A549 (cell line): ENCODE measurements at regions not wholly inside any gene's neighbourhood (a gene's known extent, or its start where the extent isn't known, plus 50 kb on each side); places are given as distances from the start of the nearest gene placed in this dataset.

Source experiments
- ATAC-seq, 2 experiments: fragments of 200-7000 bp in 1 of 2; fragments of >200 bp in 1 of 2; cut with Nextera tagmentation in 1 of 2; cut with Tn5 transposase in 1 of 2; 3 replicates each; pipeline versions ENCODE4 v1.8.0 to v1.9.1; 2018 to 2020; ENCODE audit warnings: mild to moderate bottlenecking in 1 of 2, moderate library complexity in 1 of 2
- CTCF ChIA-PET: fragments of 300-600 bp; sonication (Branson Sonifier 250); formaldehyde crosslinking; extraction: SDS; loops from one replicate; lab custom pipeline; 2021; ENCODE audit warnings: antibody characterized with exemption, inconsistent platforms; lab: Yijun Ruan, JAX
- POLR2A ChIA-PET: fragments of 350-600 bp; formaldehyde crosslinking; extraction: SDS; loops from one replicate; lab custom pipeline; 2021; ENCODE audit warnings: antibody characterized with exemption, inconsistent platforms; lab: Yijun Ruan, JAX
- DNase-seq, 2 experiments: peaks; one replicate each; pipeline versions ENCODE4 v3.0.0 to v3.0.0-alpha.2; 2011 to 2016; ENCODE audit warnings: low read depth in 1 of 2, low spot score in 1 of 2
- FAIRE-seq: peaks from 2 replicates; lab custom pipeline; 2011; peaks lifted over from hg19 to GRCh38; lab: Jason Lieb, UNC
- H3K27ac ChIP-seq, 2 experiments: fragments of >200 bp; sonication (Bioruptor Twin); formaldehyde crosslinking; 3 replicates each; pipeline ENCODE4 v1.5.1; 2016 to 2017
- H3K4me1 ChIP-seq: fragments of >200 bp; sonication (Bioruptor Twin); formaldehyde crosslinking; 3 replicates; pipeline ENCODE4 v1.6.1; 2016
- H3K4me2 ChIP-seq: fragments of >200 bp; sonication (Bioruptor Twin); formaldehyde crosslinking; 3 replicates; pipeline ENCODE4 v1.6.1; 2016
- H3K4me3 ChIP-seq: fragments of >200 bp; sonication (Bioruptor Twin); formaldehyde crosslinking; 3 replicates; pipeline ENCODE4 v1.5.1; 2016
- H3K9me3 ChIP-seq: fragments of >200 bp; sonication (Bioruptor Twin); formaldehyde crosslinking; 3 replicates; pipeline ENCODE4 v1.6.1; 2016
- BHLHE40 ChIP-seq: IDR thresholded peaks from 2 replicates; pipeline ENCODE4 v1.6.1; 2012; ENCODE audit warnings: low read depth, low read length, inconsistent platforms
- CBX2 ChIP-seq: fragments of 200-600 bp; sonication (generic); IDR thresholded peaks from 2 replicates; pipeline ENCODE4 v1.6.1; 2016; ENCODE audit warnings: low read depth, mild to moderate bottlenecking, borderline replicate concordance
- CHD2 ChIP-seq: fragments of 150-350 bp; IDR thresholded peaks from 2 replicates; pipeline ENCODE4 v1.6.1; 2014; ENCODE audit warnings: low read length; ENCODE audit not compliant: partially characterized antibody
- CHD4 ChIP-seq: fragments of 200-600 bp; sonication (generic); IDR thresholded peaks from 2 replicates; pipeline ENCODE4 v1.6.1; 2016; ENCODE audit warnings: antibody characterized with exemption, mild to moderate bottlenecking, borderline replicate concordance
- E2F6 ChIP-seq: IDR thresholded peaks from 2 replicates; pipeline ENCODE4 v1.6.1; 2012; ENCODE audit warnings: low read depth, borderline replicate concordance
- EHMT2 ChIP-seq: fragments of 200-600 bp; sonication (generic); IDR thresholded peaks from 2 replicates; pipeline ENCODE4 v1.6.1; 2016; ENCODE audit warnings: antibody characterized with exemption, low read depth, mild to moderate bottlenecking, moderate library complexity
- ELK1 ChIP-seq: fragments of 150-350 bp; IDR thresholded peaks from 2 replicates; pipeline ENCODE4 v1.6.1; 2014; ENCODE audit warnings: low read depth, mild to moderate bottlenecking, low read length
- FOSL2 ChIP-seq, 2 experiments: fragments of 450-650 bp in 1 of 2; fragments of >200 bp in 1 of 2; sonication (Bioruptor Twin) in 1 of 2; formaldehyde crosslinking; IDR thresholded peaks; 2 replicates each; pipeline versions ENCODE4 v1.5.0 to v1.6.1; 2016 to 2020; ENCODE audit warnings: mild to moderate bottlenecking in 1 of 2, moderate library complexity in 1 of 2
- HEYL ChIP-seq: fragments of 250-450 bp; sonication (Bioruptor Pico); IDR thresholded peaks from 2 replicates; pipeline ENCODE4 v1.8.0; 2021; ENCODE audit warnings: mild to moderate bottlenecking, moderate library complexity
- JUN ChIP-seq, 2 experiments: fragments of >200 bp; sonication (Bioruptor Twin); formaldehyde crosslinking; IDR thresholded peaks; 2 replicates in 1 of 2; 3 replicates in 1 of 2; pipeline ENCODE4 v1.6.1; 2016 to 2017
- JUNB ChIP-seq: fragments of >200 bp; sonication (Bioruptor Twin); formaldehyde crosslinking; IDR thresholded peaks from 2 replicates; pipeline ENCODE4 v1.6.1; 2016
- MAZ ChIP-seq: fragments of 150-350 bp; IDR thresholded peaks from 2 replicates; pipeline ENCODE4 v1.6.1; 2014; ENCODE audit warnings: antibody characterized with exemption, low read depth, low read length, borderline replicate concordance
- PBX3 ChIP-seq: IDR thresholded peaks from 2 replicates; pipeline ENCODE4 v1.6.1; 2012
- PHF8 ChIP-seq: fragments of 200-600 bp; sonication (generic); IDR thresholded peaks from 2 replicates; pipeline ENCODE4 v1.6.1; 2016; ENCODE audit warnings: low read depth, mild to moderate bottlenecking, antibody characterized with exemption, moderate library complexity, borderline replicate concordance
- POLR2A ChIP-seq: IDR thresholded peaks from 2 replicates; pipeline ENCODE4 v1.6.1; 2012; ENCODE audit warnings: mild to moderate bottlenecking, low read length
- POLR2AphosphoS2 ChIP-seq: conservative IDR thresholded peaks from 2 replicates; pipeline ENCODE4 v1.6.1; 2012; ENCODE audit warnings: low read length, improper control_type of control experiment, inconsistent platforms
- RFX5 ChIP-seq: fragments of 450-650 bp; IDR thresholded peaks from 2 replicates; pipeline ENCODE4 v1.7.1; 2014; ENCODE audit warnings: antibody characterized with exemption, mild to moderate bottlenecking, moderate library complexity
- RNF2 ChIP-seq: fragments of 200-600 bp; sonication (generic); IDR thresholded peaks from 2 replicates; pipeline ENCODE4 v1.6.1; 2016; ENCODE audit warnings: low read depth, mild to moderate bottlenecking, antibody characterized with exemption, moderate library complexity, borderline replicate concordance
- TP53 ChIP-seq: fragments of 250-450 bp; sonication (Bioruptor Pico); IDR thresholded peaks from 2 replicates; pipeline ENCODE4 v1.5.0; 2021; ENCODE audit warnings: mild to moderate bottlenecking, moderate library complexity
- ZC3H11A ChIP-seq: fragments of 450-650 bp; IDR thresholded peaks from 2 replicates; pipeline ENCODE4 v1.6.1; 2014; ENCODE audit warnings: antibody characterized with exemption, mild to moderate bottlenecking
- ZFP36 ChIP-seq: fragments of 450-650 bp; IDR thresholded peaks from 2 replicates; pipeline ENCODE4 v1.6.1; 2014; ENCODE audit warnings: borderline replicate concordance; ENCODE audit not compliant: partially characterized antibody
- ZNF302 ChIP-seq: fragments of 250-450 bp; sonication (Bioruptor Pico); IDR thresholded peaks from 2 replicates; pipeline ENCODE4 v1.9.0; 2021; ENCODE audit warnings: inconsistent platforms, mild to moderate bottlenecking, moderate library complexity
- ZSCAN20 ChIP-seq: fragments of 250-450 bp; sonication (Bioruptor Pico); IDR thresholded peaks from 2 replicates; pipeline ENCODE4 v1.8.0; 2022; ENCODE audit warnings: mild to moderate bottlenecking, moderate library complexity
- WGBS: methylation state at CpG from one replicate; pipeline ENCODE4 v1.1.6; 2017; ENCODE audit errors: missing lambda C conversion rate; 5-methylcytosine and 5-hydroxymethylcytosine counted together

GRCh38 chr14:87407344-87407743 lies 585.6 kb downstream of the GALC start (continued):
- TF ChIP-seq E2F6 = no peak
- no peak for TF ChIP-seq TP53
- no peak for TF ChIP-seq BHLHE40
- TF ChIP-seq, all 56 proteins: peak for 0

- TF ChIP-seq JUN (IDR thresholded peaks at IDR 0.05) = no peak
- TF ChIP-seq POLR2AphosphoS2 = no peak
- no peak for TF ChIP-seq CBX2
- TF ChIP-seq POLR2A = no peak
- no peak for TF ChIP-seq PBX3
- no peak for TF ChIP-seq HEYL (CRISPR knock-in tag)
- no peak for TF ChIP-seq RFX5
- TF ChIP-seq JUNB = no peak
- TF ChIP-seq ZSCAN20 (CRISPR knock-in tag) = no peak
- TF ChIP-seq ZNF302 = no peak
- no peak for TF ChIP-seq ZFP36
- no peak for TF ChIP-seq MAZ
- no peak for DNase-seq
- no peak for FAIRE-seq
- Histone ChIP-seq H3K27ac (no peak overlapping the region), H3K4me2 (no peak overlapping the region), H3K4me1 (no peaks in the 10 kb centered on the region), H3K4me3 (no peak overlapping the region), H3K9me3 (no peaks in the 10 kb centered on the region)
- 3% methylated on average over 3 of the region's 3 CpGs for WGBS
- CTCF ChIA-PET = no interaction called here
- POLR2A ChIA-PET = no interaction called here
- ATAC-seq = no peak
Measured at GRCh38 chr14:87405563-87405962, 587.4 kb downstream of the GALC start.

GRCh38 chr14:87397499-87397898 lies 595.5 kb downstream of the GALC start:
- no peaks in the 10 kb centered on the region for H3K4me1 ChIP-seq
- H3K4me3 ChIP-seq = no peak overlapping the region
- no peak for ATAC-seq
- CTCF ChIA-PET = interaction anchor here (0.6 kb wide), 1 partner anchor 1781 kb away, joined by 3 read pairs; no protein-coding TSS in a partner anchor
- TF ChIP-seq ZNF302 = no peak
- TF ChIP-seq RNF2 = no peak
- TF ChIP-seq CHD4 = no peak
- no peak for TF ChIP-seq CHD2
- no peak for TF ChIP-seq TP53
- TF ChIP-seq, all 56 proteins: peak for 0
- Histone ChIP-seq H3K27ac (no peak overlapping the region), H3K4me2 (no peak overlapping the region), H3K9me3 (no peaks in the 10 kb centered on the region; the same call in 2 of the 3 replicates)
- DNase-seq = no peak
- FAIRE-seq = no peak
- POLR2A ChIA-PET = no interaction called here
- WGBS = 10% methylated on average over 4 of the region's 4 CpGs

GRCh38 chr14:87391066-87391465 lies 601.9 kb downstream of the GALC start:
- FAIRE-seq (no peak), ATAC-seq (no peak), DNase-seq (no peak)
- POLR2A ChIA-PET = no interaction called here
- no peak overlapping the region for H3K27ac ChIP-seq
- no peaks in the 10 kb centered on the region; the same call in 2 of the 3 replicates for H3K9me3 ChIP-seq
- CTCF ChIA-PET = interaction anchor here (1.3 kb wide), 1 partner anchor 9 kb away, joined by 3 read pairs; no protein-coding TSS in a partner anchor
- no peaks in the 10 kb centered on the region for H3K4me1 ChIP-seq
- WGBS = 1% methylated on average over 5 of the region's 5 CpGs
- no peak overlapping the region for H3K4me2 ChIP-seq
- TF ChIP-seq BHLHE40 = no peak
- no peak for TF ChIP-seq CHD4
- TF ChIP-seq ZC3H11A = no peak
- TF ChIP-seq ZSCAN20 (CRISPR knock-in tag) = no peak
- TF ChIP-seq ELK1 = no peak
- TF ChIP-seq PHF8 = no peak
- TF ChIP-seq FOSL2 (IDR thresholded peaks at IDR 0.05) = no peak
- TF ChIP-seq FOSL2 (CRISPR knock-in tag; IDR thresholded peaks at IDR 0.05) = no peak
- TF ChIP-seq EHMT2 = no peak
- no peak for TF ChIP-seq TP53
- TF ChIP-seq RFX5 = no peak
- no peak for TF ChIP-seq E2F6
- no peak for TF ChIP-seq CHD2
- no peak overlapping the region for H3K4me3 ChIP-seq
